GM20000 (cell line): ENCODE measurements at regions not wholly inside any gene's neighbourhood (a gene's known extent, or its start where the extent isn't known, plus 50 kb on each side); places are given as distances from the start of the nearest gene placed in this dataset.

ENCODE experiments used
- DNase-seq: peaks from one replicate; pipeline ENCODE4 v3.0.0; 2012; ENCODE audit warnings: low spot score
- TF ChIP-seq, protein P1 (sequence below): IDR thresholded peaks from 2 replicates; pipeline ENCODE4 v1.5.1; 2012; ENCODE audit warnings: mild to moderate bottlenecking, control low read depth; ENCODE audit errors: extremely low read depth, missing control alignments

DNA sequence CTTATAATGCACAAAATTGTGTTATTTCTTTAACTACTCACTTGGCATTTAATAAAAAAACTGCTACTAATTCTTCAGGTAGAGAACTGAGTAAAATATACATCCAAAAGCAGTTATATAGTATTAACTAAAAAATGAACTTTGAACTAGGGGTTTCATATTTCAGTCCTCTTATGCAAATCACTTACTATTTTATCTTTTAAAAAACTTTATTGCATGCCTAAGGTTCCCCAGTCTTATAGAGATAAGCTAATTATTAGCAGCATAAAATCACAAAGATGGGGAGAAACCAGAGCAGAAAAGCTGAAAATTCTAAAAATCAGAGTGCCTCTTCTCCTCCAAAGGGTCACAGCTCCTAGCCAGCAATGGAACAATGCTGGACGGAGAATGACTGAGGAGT, 228.0 kb downstream of the CALCRL start:
- DNase-seq: no peak
- TF ChIP-seq, protein P1, sequence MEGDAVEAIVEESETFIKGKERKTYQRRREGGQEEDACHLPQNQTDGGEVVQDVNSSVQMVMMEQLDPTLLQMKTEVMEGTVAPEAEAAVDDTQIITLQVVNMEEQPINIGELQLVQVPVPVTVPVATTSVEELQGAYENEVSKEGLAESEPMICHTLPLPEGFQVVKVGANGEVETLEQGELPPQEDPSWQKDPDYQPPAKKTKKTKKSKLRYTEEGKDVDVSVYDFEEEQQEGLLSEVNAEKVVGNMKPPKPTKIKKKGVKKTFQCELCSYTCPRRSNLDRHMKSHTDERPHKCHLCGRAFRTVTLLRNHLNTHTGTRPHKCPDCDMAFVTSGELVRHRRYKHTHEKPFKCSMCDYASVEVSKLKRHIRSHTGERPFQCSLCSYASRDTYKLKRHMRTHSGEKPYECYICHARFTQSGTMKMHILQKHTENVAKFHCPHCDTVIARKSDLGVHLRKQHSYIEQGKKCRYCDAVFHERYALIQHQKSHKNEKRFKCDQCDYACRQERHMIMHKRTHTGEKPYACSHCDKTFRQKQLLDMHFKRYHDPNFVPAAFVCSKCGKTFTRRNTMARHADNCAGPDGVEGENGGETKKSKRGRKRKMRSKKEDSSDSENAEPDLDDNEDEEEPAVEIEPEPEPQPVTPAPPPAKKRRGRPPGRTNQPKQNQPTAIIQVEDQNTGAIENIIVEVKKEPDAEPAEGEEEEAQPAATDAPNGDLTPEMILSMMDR: no peak

DNA sequence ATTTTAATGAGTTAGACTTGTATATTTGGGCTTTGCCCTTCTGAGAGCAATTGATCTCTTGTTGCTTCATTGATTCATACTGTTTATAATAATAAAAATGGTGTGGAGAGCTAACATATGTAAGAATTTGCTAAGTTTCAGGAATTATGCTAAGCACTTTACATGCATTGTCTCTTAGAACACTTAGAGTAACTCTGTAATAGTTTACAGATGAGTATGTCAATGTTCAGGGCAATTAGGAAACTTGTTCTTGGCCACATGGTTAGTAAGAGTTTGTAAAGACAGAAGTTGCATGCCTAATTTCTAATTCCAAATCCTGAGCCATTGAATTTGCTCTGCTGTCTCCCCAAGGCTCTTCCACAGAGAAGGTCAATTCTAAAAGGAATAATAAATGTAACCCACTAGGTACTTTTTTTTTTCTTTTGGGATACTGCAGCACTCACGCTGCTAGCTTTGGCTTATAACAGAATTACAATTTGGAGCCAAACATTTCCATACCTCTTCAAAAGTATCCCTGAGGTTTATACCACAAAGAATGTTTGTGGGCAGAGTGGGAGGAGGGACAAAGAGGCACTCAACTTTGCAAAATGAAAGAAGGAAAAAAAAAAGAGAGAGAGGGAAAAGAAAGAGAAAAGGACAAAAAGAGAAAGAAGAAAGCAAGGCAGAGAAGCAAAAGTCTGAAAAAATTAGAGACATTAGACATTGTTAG, 232.4 kb downstream of the CALCRL start:
- DNase-seq: no peak
- TF ChIP-seq, protein P1: no peak

DNA sequence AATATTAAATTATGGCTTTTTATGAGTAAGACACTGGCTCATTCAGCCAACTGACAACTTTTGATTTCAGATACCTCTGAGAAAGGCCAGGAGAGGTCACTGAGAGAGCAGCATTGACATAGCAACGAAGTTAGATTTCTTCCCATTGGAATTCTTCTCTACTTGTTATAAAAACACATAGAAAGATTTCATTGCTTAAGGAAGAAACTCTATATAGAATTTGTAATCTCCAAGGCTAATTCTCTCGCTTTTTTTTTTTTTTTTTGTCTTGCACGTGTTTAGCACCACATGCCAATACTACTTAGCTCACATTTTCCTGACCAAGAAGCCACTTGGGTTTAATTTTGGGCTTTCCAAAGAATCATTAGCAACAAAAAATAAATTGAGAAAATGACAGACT, 233.7 kb downstream of the CALCRL start:
- TF ChIP-seq, protein P1: no peak
- DNase-seq: no peak

DNA sequence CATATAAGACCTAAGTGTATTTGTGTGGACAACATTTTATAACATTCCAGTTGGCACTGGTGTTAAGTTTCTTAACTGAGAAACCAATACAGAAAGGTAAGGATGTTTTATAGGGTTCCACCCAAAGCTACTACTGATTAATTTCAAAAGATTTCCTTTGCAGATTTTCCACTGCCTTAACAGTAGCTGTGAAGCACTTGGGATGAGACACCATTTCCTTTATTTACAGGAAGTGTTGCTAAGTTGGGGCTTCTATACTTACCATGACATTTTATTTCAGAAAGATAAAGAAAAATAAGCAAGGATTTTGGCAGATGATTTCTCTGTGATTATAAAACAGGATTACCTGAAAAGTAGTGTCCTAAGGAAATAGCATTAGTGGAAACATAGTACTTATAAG, 234.3 kb downstream of the CALCRL start:
- TF ChIP-seq, protein P1: no peak
- no peak for DNase-seq

DNA sequence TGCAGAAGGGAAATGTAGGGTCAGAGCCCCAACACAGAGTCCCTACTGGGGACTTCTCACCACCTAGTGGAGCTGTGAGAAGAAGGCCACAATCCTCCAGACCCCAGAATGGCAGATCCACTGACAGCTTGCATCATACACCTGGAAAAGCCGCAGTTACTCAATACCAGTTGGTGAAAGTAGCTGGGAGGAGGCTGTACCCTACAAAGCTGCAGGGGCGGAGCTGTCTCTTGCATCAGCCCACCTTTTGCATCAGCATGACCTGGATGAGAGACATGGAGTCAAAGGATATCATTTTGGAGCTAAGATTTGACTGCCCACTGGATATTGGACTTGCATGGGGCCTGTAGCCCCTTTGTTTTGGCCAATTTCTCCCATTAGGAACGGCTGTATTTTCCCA, 237.3 kb downstream of the CALCRL start:
- DNase-seq: no peak
- TF ChIP-seq, protein P1: no peak

DNA sequence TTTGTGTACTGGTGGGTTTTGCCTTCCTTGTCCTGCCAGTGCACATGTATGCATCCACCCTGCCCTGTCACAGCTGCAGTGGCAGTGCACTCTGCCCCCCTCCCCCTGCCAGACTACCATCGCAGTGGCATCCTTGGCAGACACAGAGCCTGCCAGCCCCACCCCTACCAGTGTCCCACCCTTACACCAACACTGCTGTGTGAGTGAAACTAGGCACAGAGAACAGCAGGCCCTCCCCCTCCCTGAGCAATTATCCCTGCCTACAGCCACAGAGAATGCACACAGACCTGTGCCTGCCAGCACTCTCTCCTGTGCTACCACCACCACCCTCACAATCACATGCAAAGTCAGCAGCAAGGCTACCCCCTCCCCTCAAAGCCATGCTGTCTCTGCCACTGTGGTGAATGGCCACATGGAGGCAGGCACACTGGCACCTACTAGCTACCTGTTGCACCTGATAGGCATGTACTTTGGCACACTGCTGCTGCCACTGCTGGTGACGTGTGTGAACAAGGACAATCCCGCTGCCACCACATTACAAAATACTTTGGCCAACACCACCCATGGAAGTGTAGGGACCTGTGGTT, 239.8 kb downstream of the CALCRL start:
- no peak for DNase-seq
- TF ChIP-seq, protein P1: no peak

DNA sequence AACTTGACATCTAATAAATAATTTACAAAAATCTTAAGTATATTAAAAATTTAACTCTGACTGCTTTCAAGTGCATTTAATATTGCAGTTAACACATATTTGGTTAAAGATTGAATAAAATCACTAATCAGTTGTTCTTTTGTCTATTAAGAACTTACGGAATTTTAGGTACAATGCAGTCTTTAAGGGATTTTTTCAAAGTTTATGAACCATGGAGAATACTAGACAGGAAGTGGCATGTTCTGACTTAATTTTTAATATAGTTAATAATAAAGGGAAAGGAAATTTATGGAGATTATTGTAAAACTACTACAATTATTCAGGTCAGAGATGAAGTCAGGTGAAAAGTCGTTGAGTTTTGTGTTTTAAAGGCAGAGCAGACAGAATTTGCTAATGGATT, 240.9 kb downstream of the CALCRL start:
- DNase-seq: no peak
- TF ChIP-seq, protein P1: no peak
